AG09319 (cell line): ENCODE measurements at regions not wholly inside any gene's neighbourhood (a gene's known extent, or its start where the extent isn't known, plus 50 kb on each side); places are given as distances from the start of the nearest gene placed in this dataset.

Experiments
- DNase-seq: peaks from one replicate; pipeline ENCODE4 v3.0.0-alpha.2; 2010; ENCODE audit warnings: low read depth; ENCODE audit errors: extremely low read depth
- TF ChIP-seq, protein P1 (sequence below): IDR thresholded peaks from 2 replicates; pipeline ENCODE4 v1.5.1; 2011; ENCODE audit warnings: low read depth, mild to moderate bottlenecking, inconsistent platforms, low read length, moderate library complexity

DNA sequence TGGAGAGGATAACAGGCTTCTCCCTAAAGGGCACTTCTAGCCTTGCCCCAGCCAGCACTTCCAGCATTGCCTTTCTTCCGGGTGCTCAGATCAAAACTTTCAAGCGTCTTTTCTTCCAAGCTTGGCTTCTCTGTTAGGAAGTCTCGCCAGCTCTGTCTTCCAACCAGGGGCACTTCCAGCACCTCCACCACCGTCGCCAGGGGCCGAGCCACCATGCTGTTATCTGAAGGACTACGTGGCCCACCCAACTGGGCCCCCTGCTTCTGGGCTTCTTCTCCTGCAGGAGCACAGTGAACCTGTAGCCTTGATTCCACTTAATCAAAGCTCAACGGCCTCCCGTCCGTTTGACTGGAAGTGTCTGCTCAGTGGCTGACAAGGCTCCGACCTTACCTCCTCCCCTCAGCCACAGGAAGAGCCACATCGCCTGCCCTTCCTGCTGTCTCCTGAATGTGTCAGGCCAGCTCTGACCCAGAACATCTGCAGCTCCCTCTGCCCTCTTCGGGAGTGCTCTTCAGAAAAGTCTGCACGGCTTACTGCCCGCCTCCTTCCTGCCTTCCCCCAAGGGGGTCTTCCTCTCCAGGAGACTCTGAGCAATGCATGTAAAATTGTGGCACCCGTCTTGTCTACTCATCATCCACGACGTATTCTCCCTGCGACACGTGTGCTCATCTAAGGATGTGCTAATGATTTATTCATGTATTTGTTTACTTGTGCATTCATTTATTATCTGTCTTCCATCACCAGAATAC is 527.0 kb downstream of the CDH26 start:
- TF ChIP-seq, protein P1, sequence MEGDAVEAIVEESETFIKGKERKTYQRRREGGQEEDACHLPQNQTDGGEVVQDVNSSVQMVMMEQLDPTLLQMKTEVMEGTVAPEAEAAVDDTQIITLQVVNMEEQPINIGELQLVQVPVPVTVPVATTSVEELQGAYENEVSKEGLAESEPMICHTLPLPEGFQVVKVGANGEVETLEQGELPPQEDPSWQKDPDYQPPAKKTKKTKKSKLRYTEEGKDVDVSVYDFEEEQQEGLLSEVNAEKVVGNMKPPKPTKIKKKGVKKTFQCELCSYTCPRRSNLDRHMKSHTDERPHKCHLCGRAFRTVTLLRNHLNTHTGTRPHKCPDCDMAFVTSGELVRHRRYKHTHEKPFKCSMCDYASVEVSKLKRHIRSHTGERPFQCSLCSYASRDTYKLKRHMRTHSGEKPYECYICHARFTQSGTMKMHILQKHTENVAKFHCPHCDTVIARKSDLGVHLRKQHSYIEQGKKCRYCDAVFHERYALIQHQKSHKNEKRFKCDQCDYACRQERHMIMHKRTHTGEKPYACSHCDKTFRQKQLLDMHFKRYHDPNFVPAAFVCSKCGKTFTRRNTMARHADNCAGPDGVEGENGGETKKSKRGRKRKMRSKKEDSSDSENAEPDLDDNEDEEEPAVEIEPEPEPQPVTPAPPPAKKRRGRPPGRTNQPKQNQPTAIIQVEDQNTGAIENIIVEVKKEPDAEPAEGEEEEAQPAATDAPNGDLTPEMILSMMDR = no peak
- no peak for DNase-seq

DNA sequence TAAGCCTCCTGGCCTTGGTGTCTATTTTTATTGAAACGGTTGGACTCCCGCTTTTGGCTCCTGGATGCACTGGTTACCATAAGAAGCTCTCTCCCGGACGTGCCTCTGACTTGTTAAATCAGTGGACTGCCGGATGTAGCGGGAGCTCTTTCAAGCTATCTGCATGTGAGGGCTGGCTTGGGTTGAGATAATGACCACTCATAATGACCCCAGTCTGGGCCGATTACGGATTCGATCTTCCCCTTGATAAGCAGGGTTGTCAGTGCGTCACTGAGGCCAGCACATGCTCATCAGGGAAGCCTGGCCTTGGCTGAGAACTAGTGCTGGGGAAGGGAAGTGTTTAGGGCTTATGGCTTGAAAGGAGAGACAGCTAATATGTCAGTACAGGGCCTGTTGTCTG is 528.1 kb downstream of the CDH26 start:
- TF ChIP-seq, protein P1 = no peak
- no peak for DNase-seq

DNA sequence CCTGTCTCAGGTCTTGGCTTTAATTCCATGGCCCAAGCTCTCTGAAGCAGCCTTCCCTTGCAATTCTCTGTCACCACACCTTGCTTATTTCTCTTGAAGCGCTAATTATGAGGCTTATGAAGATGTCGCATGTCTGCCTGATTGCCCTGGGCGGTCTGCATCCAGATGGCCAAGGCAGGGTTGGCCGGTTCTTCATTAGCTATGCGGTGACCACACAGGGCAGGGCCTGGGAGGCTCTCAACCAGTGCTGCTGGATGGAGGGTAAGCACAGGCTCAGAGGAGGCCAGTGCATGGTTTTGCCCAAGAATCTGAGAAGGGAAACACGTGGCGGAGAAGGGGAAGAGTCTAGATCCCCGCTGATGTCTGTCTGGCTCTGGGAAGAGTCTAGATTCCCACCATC is 528.7 kb downstream of the CDH26 start:
- TF ChIP-seq, protein P1 = no peak
- no peak for DNase-seq

DNA sequence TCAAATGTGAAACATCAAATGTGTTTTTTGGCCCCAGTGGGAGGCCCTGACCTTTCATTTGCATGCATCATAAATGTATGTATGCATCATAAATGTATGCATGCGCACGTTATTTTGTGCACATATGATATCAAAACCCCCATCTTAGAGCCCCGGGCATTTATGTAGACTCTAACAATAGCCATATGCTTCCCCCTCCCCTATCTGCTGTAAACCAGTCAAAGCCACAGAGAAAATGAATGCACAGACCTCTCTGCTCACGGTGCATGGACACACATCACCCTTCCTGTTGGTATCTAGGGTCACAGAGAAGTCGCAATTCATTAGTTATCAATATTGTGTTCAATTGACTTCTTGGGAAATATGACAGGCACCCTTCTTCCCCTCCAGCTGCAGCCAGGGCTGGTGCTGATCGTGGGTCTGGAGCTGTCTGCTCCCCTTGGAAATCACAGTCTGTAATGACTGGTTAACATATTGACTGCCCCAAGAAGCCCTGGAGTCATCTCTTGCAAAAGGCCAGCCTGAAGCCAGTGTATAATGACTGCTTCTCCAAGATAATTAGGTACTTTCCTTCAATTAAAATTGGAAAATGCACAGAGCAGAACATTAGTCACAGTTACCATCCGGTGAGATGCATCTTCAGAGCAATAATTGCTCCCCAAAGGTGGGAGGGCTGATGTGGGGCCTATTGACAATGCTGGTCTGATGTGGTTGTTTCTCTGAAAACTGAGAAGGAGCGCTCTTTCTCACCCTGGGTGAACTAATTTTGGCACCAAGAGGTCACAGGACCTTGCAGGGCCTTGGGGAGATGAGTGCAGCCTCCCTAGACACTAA is 532.2 kb downstream of the CDH26 start:
- TF ChIP-seq, protein P1 = no peak
- no peak for DNase-seq

DNA sequence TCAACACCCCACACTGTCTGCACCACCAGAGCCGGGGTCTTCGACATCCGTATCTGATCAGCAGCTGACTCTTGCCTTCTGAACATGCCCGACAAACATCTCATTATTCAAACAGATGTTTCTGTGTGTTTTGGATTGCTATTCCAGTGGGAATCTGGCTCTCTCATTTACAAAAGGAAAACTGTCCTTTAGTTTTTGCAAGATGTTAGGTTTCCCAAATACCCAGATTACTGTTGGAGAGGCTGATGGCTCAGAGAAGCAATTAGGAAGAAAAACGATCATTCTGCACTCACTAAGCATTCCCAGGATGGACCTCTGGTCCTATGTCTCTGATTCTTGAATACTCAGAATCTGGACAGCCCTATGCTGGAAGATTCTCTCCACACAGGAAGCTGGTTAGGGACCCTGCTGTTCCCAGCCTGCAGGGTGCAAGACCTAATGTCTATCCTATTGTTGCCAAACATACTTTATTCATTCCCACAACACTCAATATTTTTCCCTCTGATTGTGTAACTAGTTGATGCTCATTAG is 532.9 kb downstream of the CDH26 start:
- TF ChIP-seq, protein P1 = no peak
- DNase-seq = no peak

DNA sequence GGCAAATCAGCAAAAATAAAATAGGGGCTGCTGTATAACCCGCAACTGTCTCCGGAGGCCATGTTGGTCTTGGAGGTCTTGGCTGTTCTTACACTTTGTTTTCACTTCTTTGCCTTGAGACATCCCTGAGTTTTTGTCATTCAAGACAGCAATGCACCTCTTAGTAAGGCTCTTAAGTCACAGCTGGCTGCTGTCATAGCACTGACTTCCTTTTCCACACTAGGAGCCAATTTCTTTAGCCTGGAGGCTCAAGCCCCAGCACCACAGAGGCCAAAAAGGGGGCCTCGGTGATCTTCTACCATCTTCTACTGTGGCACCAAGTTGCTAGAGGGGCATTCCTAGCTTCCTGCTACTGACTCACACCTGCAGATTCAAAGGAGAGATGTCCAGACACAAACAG is 536.3 kb downstream of the CDH26 start:
- TF ChIP-seq, protein P1 = no peak
- no peak for DNase-seq
